ENCODE measurements at regions not wholly inside any gene's neighbourhood (a gene's known extent, or its start where the extent isn't known, plus 50 kb on each side); places are given as distances from the start of the nearest gene placed in this dataset.

DNA sequence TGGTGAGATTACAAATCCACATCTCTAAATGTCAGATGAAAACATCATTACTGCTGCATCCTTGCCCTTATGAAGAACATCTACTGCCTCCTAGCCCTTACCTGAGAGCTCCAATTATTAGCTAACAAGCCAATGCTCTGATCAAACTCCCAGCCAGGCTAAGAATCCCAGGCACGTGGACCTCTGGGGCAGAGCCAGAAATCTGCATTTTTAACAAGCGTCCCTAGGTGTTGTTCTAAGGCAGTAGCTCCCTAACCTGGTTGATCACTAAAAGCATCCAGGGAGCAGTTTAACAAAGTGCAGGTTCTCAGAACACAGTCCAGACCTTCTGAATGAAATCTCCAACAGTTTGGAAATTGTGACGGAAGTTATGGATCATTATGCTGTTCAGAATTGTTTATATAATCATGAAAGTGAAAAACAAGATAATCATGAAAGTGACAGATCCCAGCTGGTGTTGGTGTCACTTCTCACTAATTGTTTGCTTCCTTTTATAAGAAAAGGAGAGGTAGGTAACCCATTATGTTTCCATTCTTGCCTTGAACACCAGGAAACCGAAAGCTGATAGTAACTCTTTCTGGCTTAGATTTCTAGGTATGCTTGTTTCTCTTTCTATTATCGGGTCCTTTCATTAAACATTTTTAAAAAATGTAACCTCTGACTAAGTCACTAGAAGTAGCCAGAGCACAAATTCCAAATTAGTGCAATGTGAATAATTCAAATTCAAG is 216.5 kb upstream of the NR4A3 start (continued):
- TF ChIP-seq, protein P1, sequence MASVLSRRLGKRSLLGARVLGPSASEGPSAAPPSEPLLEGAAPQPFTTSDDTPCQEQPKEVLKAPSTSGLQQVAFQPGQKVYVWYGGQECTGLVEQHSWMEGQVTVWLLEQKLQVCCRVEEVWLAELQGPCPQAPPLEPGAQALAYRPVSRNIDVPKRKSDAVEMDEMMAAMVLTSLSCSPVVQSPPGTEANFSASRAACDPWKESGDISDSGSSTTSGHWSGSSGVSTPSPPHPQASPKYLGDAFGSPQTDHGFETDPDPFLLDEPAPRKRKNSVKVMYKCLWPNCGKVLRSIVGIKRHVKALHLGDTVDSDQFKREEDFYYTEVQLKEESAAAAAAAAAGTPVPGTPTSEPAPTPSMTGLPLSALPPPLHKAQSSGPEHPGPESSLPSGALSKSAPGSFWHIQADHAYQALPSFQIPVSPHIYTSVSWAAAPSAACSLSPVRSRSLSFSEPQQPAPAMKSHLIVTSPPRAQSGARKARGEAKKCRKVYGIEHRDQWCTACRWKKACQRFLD (CRISPR knock-in tag; IDR thresholded peaks at IDR 0.05), result no peak
- TF ChIP-seq SRSF9 (IDR thresholded peaks at IDR 0.05; ENCODE audit: borderline replicate concordance, low read depth, low read length) (no peak), TBL1XR1 (IDR thresholded peaks at IDR 0.05; ENCODE audit: low read length in 2 of 2) (no peak)
- TF ChIP-seq, protein P2, sequence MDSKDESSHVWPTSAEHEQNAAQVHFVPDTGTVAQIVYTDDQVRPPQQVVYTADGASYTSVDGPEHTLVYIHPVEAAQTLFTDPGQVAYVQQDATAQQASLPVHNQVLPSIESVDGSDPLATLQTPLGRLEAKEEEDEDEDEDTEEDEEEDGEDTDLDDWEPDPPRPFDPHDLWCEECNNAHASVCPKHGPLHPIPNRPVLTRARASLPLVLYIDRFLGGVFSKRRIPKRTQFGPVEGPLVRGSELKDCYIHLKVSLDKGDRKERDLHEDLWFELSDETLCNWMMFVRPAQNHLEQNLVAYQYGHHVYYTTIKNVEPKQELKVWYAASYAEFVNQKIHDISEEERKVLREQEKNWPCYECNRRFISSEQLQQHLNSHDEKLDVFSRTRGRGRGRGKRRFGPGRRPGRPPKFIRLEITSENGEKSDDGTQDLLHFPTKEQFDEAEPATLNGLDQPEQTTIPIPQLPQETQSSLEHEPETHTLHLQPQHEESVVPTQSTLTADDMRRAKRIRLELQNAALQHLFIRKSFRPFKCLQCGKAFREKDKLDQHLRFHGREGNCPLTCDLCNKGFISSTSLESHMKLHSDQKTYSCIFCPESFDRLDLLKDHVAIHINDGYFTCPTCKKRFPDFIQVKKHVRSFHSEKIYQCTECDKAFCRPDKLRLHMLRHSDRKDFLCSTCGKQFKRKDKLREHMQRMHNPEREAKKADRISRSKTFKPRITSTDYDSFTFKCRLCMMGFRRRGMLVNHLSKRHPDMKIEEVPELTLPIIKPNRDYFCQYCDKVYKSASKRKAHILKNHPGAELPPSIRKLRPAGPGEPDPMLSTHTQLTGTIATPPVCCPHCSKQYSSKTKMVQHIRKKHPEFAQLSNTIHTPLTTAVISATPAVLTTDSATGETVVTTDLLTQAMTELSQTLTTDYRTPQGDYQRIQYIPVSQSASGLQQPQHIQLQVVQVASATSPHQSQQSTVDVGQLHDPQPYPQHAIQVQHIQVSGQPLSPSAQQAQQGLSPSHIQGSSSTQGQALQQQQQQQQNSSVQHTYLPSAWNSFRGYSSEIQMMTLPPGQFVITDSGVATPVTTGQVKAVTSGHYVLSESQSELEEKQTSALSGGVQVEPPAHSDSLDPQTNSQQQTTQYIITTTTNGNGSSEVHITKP (IDR thresholded peaks at IDR 0.05; ENCODE audit: partially characterized antibody), result no peak
- TF ChIP-seq, protein P3, sequence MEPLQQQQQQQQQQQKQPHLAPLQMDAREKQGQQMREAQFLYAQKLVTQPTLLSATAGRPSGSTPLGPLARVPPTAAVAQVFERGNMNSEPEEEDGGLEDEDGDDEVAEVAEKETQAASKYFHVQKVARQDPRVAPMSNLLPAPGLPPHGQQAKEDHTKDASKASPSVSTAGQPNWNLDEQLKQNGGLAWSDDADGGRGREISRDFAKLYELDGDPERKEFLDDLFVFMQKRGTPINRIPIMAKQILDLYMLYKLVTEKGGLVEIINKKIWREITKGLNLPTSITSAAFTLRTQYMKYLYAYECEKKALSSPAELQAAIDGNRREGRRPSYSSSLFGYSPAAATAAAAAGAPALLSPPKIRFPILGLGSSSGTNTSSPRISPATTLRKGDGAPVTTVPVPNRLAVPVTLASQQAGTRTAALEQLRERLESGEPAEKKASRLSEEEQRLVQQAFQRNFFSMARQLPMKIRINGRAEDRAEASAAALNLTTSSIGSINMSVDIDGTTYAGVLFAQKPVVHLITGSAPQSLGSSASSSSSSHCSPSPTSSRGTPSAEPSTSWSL (CRISPR knock-in tag; IDR thresholded peaks at IDR 0.05; ENCODE audit: borderline replicate concordance), result no peak
